ENCODE measurements at regions not wholly inside any gene's neighbourhood (a gene's known extent, or its start where the extent isn't known, plus 50 kb on each side); places are given as distances from the start of the nearest gene placed in this dataset.

DNA sequence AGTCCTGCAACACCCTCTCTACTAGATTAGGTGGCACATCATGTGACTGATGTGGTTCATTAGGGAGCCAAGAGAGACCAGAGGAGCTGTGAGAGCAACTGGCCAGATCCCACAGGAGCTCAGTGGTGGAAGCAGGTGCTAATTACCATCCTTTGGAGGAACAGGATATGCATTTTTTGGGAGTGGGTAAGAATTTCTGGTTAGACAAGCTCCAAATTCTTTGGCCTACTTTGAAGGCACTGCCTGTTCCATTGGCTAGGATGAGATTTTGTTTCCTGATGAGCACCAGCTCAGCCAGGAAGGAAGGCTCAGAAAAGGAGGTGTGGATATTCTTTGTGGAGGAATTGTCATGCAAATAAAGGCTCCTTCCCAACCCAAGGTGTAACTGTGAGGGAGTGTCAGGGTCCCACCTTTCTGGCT is 130.3 kb upstream of the BMP2 start:
- Histone ChIP-seq H3K27ac (peak overlapping the region; percentile 35), H3K9me3 (no peaks in the 10 kb centered on the region), H3K36me3 (no peaks in the 10 kb centered on the region), H3K4me3 (no peak overlapping the region), H3K4me1 (peaks cover 27% of the 10 kb centered on the region), H3K27me3 (no peaks in the 10 kb centered on the region)
- no peak for DNase-seq (ENCODE audit: low spot score in 2 of 2)
- TF ChIP-seq CTCF (IDR thresholded peaks at IDR 0.05) (no peak), POLR2AphosphoS5 (IDR thresholded peaks at IDR 0.05) (no peak), POLR2A (IDR thresholded peaks at IDR 0.05) (no peak), EP300 (IDR thresholded peaks at IDR 0.05) (no peak)

- Histone ChIP-seq H3K27ac (peak overlapping the region; percentile 35), H3K4me3 (no peak overlapping the region), H3K27me3 (no peaks in the 10 kb centered on the region), H3K36me3 (no peaks in the 10 kb centered on the region), H3K9me3 (no peaks in the 10 kb centered on the region), H3K4me1 (peaks cover 30% of the 10 kb centered on the region)
- WGBS, result 36% methylated on average over 8 of the region's 8 CpGs
- no peak for DNase-seq (ENCODE audit: low spot score in 2 of 2)
- no peak for TF ChIP-seq POLR2A (IDR thresholded peaks at IDR 0.05)
- no peak for TF ChIP-seq EP300 (IDR thresholded peaks at IDR 0.05)
- peak in 1 of 2 donors; percentile 44 for TF ChIP-seq CTCF (IDR thresholded peaks at IDR 0.05)
Measured at GRCh38 chr20:6636209-6637159, 131.0 kb upstream of the BMP2 start.

DNA sequence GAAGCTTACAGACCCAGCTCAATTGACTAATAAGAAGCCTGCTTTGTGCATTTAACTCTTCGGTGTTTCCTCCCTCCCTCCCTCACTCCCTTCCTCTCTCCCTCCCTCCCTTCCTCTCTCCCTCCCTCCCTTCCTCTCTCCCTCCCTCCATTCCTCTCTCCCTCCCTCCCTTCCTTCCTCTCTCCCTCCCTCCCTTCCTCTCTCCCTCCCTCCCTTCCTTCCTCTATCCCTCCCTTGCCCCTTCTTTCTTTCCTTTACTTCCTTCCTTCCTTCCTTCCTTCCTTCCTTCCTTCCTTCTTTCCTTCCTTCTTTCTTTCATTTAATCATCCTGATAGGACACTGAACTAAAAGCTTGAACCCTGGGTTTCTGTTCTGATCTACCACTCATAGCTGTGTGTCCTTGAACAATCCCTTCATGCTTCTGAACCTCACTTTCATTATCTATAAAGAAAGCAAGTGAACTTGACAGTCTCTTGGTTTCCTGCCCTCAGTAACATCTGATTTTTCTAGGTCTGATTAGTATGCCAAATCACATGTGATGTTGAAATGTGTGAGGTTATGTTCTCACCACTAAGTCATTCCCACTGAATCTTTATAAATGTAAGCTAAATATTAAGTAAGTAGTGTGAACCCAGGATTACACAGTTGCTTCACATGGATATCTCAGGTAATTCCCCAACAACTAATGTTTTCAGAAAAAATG is 132.3 kb upstream of the BMP2 start:
- H3K4me1 ChIP-seq, result peaks cover 30% of the 10 kb centered on the region
- DNase-seq (ENCODE audit: low spot score in 2 of 2), result no peak
- H3K4me3 ChIP-seq, result no peak overlapping the region
- H3K9me3 ChIP-seq, result no peaks in the 10 kb centered on the region
- H3K36me3 ChIP-seq, result no peaks in the 10 kb centered on the region
- H3K27ac ChIP-seq, result no peak overlapping the region
- TF ChIP-seq EP300 (IDR thresholded peaks at IDR 0.05) (no peak), CTCF (IDR thresholded peaks at IDR 0.05) (no peak), POLR2AphosphoS5 (IDR thresholded peaks at IDR 0.05) (no peak), POLR2A (IDR thresholded peaks at IDR 0.05) (no peak)
- WGBS, result 87% methylated on average over 1 of the region's 1 CpG
- H3K27me3 ChIP-seq, result no peaks in the 10 kb centered on the region

DNA sequence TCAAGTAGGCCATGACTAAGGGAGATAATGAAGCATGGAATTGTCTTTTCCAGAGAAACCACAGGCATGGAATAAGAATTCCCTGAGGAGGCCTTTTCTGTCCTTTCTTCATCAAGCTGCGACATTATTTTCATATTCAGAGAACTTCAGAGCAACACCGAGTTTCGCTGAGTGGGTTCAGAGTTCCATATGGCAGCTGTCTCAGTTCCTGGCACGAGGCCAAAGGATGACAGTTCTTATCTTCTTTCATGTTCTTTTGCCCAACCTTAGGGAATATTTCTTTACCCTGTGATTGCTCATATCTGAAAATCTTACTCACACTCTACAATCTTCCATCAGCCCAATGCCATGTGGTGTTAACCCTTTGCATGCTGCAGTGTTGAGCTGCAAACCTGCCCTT is 135.3 kb upstream of the BMP2 start:
- H3K27me3 ChIP-seq, result no peaks in the 10 kb centered on the region
- no peak overlapping the region for H3K27ac ChIP-seq
- 32% methylated on average over 4 of the region's 4 CpGs for WGBS
- TF ChIP-seq EP300 (IDR thresholded peaks at IDR 0.05) (no peak), CTCF (IDR thresholded peaks at IDR 0.05) (no peak), POLR2AphosphoS5 (IDR thresholded peaks at IDR 0.05) (no peak), POLR2A (IDR thresholded peaks at IDR 0.05) (no peak)
- no peaks in the 10 kb centered on the region for H3K9me3 ChIP-seq
- H3K36me3 ChIP-seq, result no peaks in the 10 kb centered on the region
- no peak overlapping the region for H3K4me3 ChIP-seq
- peaks cover 21% of the 10 kb centered on the region for H3K4me1 ChIP-seq
- DNase-seq (ENCODE audit: low spot score in 2 of 2), result no peak

DNA sequence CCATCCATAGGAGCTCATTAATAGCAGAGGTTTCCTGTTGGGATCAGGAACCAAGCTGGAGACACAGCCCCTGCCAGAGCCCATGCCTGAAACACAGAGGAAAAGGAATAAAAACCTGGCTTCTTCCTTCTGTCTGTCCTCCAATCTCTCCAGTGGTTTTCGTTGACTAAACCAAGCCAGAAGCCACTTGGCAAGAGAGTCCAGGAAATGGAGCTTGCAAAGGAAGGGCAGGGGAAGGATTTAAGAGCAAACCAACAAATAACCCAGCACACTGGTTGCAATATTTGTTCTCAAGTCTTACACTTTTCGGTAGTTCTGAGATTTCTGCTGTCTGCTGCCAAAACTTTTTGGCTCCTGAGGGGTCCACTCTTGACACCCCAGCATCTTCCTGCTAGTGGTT is 137.0 kb upstream of the BMP2 start:
- TF ChIP-seq EP300 (IDR thresholded peaks at IDR 0.05), result no peak
- TF ChIP-seq POLR2A (IDR thresholded peaks at IDR 0.05), result no peak
- no peak for TF ChIP-seq POLR2AphosphoS5 (IDR thresholded peaks at IDR 0.05)
- no peak for TF ChIP-seq CTCF (IDR thresholded peaks at IDR 0.05)

More for the DNA sequence above, 137.0 kb upstream of the BMP2 start:
- no peak for DNase-seq (ENCODE audit: low spot score in 2 of 2)
- Histone ChIP-seq H3K9me3 (peaks cover 5% of the 10 kb centered on the region), H3K36me3 (no peaks in the 10 kb centered on the region), H3K27ac (no peak overlapping the region), H3K27me3 (no peaks in the 10 kb centered on the region), H3K4me3 (no peak overlapping the region), H3K4me1 (peaks cover 14% of the 10 kb centered on the region)
- WGBS, result 37% methylated on average over 2 of the region's 2 CpGs

Data from suprapubic skin (tissue), 4 donors.